Effector memory CD4-positive, alpha-beta T cell (primary cell): ENCODE measurements at regions not wholly inside any gene's neighbourhood (a gene's known extent, or its start where the extent isn't known, plus 50 kb on each side); places are given as distances from the start of the nearest gene placed in this dataset.

Source experiments
- DNase-seq, 3 donors: peaks; one replicate each; pipeline ENCODE4 v3.0.0-alpha.2; 2020
- H3K27ac ChIP-seq: 2 replicates; pipeline ENCODE4 v1.7.0; 2013; ENCODE audit warnings: mild to moderate bottlenecking, low read length, moderate library complexity; ENCODE audit not compliant: insufficient read depth, poor library complexity, severe bottlenecking
- H3K27me3 ChIP-seq: replicated peaks from 2 replicates; pipeline ENCODE4 v1.7.0; 2013; ENCODE audit warnings: mild to moderate bottlenecking, low read length; ENCODE audit not compliant: insufficient read depth, control insufficient read depth, poor library complexity, severe bottlenecking
- H3K36me3 ChIP-seq: 2 replicates; pipeline ENCODE4 v1.7.0; 2013; ENCODE audit warnings: mild to moderate bottlenecking, low read length, moderate library complexity; ENCODE audit not compliant: control insufficient read depth, insufficient read depth
- H3K4me1 ChIP-seq: 2 replicates; pipeline ENCODE4 v1.7.0; 2013; ENCODE audit warnings: low read length, mild to moderate bottlenecking; ENCODE audit not compliant: control insufficient read depth, insufficient read depth, poor library complexity, severe bottlenecking
- H3K4me3 ChIP-seq: 2 replicates; pipeline ENCODE4 v1.7.0; 2013; ENCODE audit warnings: low read length, low read depth, mild to moderate bottlenecking; ENCODE audit not compliant: insufficient read depth, poor library complexity, severe bottlenecking
- H3K9me3 ChIP-seq: 2 replicates; pipeline ENCODE4 v1.7.0; 2013; ENCODE audit warnings: mild to moderate bottlenecking, low read length, moderate library complexity; ENCODE audit not compliant: control insufficient read depth

- DNase-seq: no peak
Measured at GRCh38 chr5:125476901-125477585, 730.6 kb upstream of the ZNF608 start.

GRCh38 chr5:125477586-125477975 is 731.1 kb upstream of the ZNF608 start:
- Histone ChIP-seq H3K36me3 (no peaks in the 10 kb centered on the region), H3K27me3 (no peaks in the 10 kb centered on the region), H3K27ac (no peak overlapping the region), H3K4me3 (no peak overlapping the region), H3K4me1 (no peaks in the 10 kb centered on the region), H3K9me3 (no peaks in the 10 kb centered on the region)
- no peak for DNase-seq

More at GRCh38 chr5:125476901-125477585, 730.6 kb upstream of the ZNF608 start:
- no peak overlapping the region for H3K4me3 ChIP-seq
- H3K36me3 ChIP-seq: no peaks in the 10 kb centered on the region
- no peaks in the 10 kb centered on the region for H3K27me3 ChIP-seq
- no peak overlapping the region for H3K27ac ChIP-seq
- no peaks in the 10 kb centered on the region for H3K9me3 ChIP-seq
- no peaks in the 10 kb centered on the region for H3K4me1 ChIP-seq

- no peak overlapping the region for H3K27ac ChIP-seq
- H3K36me3 ChIP-seq: no peaks in the 10 kb centered on the region
- H3K4me3 ChIP-seq: no peak overlapping the region
- no peaks in the 10 kb centered on the region for H3K4me1 ChIP-seq
- DNase-seq: no peak
- no peaks in the 10 kb centered on the region for H3K27me3 ChIP-seq
- H3K9me3 ChIP-seq: no peaks in the 10 kb centered on the region
Measured at GRCh38 chr5:125478599-125478998, 732.2 kb upstream of the ZNF608 start.

- no peaks in the 10 kb centered on the region for H3K4me1 ChIP-seq
- H3K27ac ChIP-seq: no peak overlapping the region
- no peaks in the 10 kb centered on the region for H3K27me3 ChIP-seq
- DNase-seq: no peak
- H3K4me3 ChIP-seq: no peak overlapping the region
- H3K9me3 ChIP-seq: no peaks in the 10 kb centered on the region
- H3K36me3 ChIP-seq: no peaks in the 10 kb centered on the region
Measured at GRCh38 chr5:125480911-125481310, 734.5 kb upstream of the ZNF608 start.

- H3K36me3 ChIP-seq: no peaks in the 10 kb centered on the region
- DNase-seq: no peak
- H3K4me1 ChIP-seq: no peaks in the 10 kb centered on the region
- H3K9me3 ChIP-seq: no peaks in the 10 kb centered on the region
- no peak overlapping the region for H3K27ac ChIP-seq
- no peaks in the 10 kb centered on the region for H3K27me3 ChIP-seq
- H3K4me3 ChIP-seq: no peak overlapping the region
Measured at GRCh38 chr5:125481506-125482465, 735.3 kb upstream of the ZNF608 start.

GRCh38 chr5:125483609-125484008 is 737.2 kb upstream of the ZNF608 start:
- Histone ChIP-seq H3K9me3 (no peaks in the 10 kb centered on the region), H3K4me1 (no peaks in the 10 kb centered on the region), H3K36me3 (no peaks in the 10 kb centered on the region), H3K4me3 (no peak overlapping the region), H3K27ac (no peak overlapping the region), H3K27me3 (no peaks in the 10 kb centered on the region)
- no peak for DNase-seq

GRCh38 chr5:125484272-125484741 is 737.9 kb upstream of the ZNF608 start:
- DNase-seq: no peak
- Histone ChIP-seq H3K4me3 (no peak overlapping the region), H3K9me3 (no peaks in the 10 kb centered on the region), H3K27me3 (no peaks in the 10 kb centered on the region), H3K27ac (no peak overlapping the region), H3K4me1 (no peaks in the 10 kb centered on the region), H3K36me3 (no peaks in the 10 kb centered on the region)

GRCh38 chr5:125484742-125485641 is 738.6 kb upstream of the ZNF608 start:
- Histone ChIP-seq H3K9me3 (no peaks in the 10 kb centered on the region), H3K4me1 (no peaks in the 10 kb centered on the region), H3K27me3 (no peaks in the 10 kb centered on the region), H3K36me3 (no peaks in the 10 kb centered on the region), H3K27ac (no peak overlapping the region), H3K4me3 (no peak overlapping the region)
- no peak for DNase-seq

- Histone ChIP-seq H3K4me3 (no peak overlapping the region), H3K4me1 (no peaks in the 10 kb centered on the region), H3K9me3 (no peaks in the 10 kb centered on the region), H3K36me3 (no peaks in the 10 kb centered on the region), H3K27me3 (no peaks in the 10 kb centered on the region), H3K27ac (no peak overlapping the region)
- DNase-seq: no peak
Measured at GRCh38 chr5:125485771-125486170, 739.3 kb upstream of the ZNF608 start.
